ENCODE measurements at regions not wholly inside any gene's neighbourhood (a gene's known extent, or its start where the extent isn't known, plus 50 kb on each side); places are given as distances from the start of the nearest gene placed in this dataset.

DNA sequence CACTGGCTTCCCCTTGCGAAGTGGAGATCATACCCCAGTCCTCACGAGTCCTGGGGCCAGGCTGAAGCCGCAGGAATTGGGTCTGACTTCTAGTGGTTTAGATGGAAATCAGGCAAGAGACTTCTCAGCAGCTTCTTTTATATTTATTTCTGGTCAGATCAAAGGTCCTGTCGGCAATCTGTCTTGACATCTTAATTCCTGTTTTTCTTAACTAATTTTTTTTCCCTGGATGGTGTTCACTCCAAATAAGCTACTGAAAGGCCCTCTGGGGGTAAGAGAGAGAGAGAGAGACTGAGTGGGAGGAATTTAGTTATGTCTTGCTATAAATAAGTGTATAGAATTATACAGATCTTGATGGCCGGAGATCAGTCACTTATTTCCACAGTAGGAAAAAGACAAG is 698.7 kb upstream of the TBX3 start:
- no peaks in the 10 kb centered on the region for H3K36me3 ChIP-seq (ENCODE audit: control insufficient read depth in 2 of 2, extremely low read depth in 1 of 2, insufficient read depth in 2 of 2, low read length in 2 of 2)
- intact Hi-C loops (cut with micrococcal nuclease): no loop called here
- H3K4me3 ChIP-seq (replicated peaks in 1 of 3; ENCODE audit: insufficient read depth in 1 of 3, low read depth in 1 of 3, low read length in 3 of 3): no peak overlapping the region
- ChIA-PET CTCF (no interaction called here), POLR2A (no interaction called here)
- no peak overlapping the region for H2AFZ ChIP-seq (ENCODE audit: low read depth, low read length)
- BruUV-seq (replicated peaks): no TSS peak
- H3K79me2 ChIP-seq (ENCODE audit: control insufficient read depth, insufficient read depth, low read length): no peaks in the 10 kb centered on the region
- no peak overlapping the region for H3K4me2 ChIP-seq (ENCODE audit: insufficient read depth, low read length)
- TF ChIP-seq MYC (IDR thresholded peaks at IDR 0.05; ENCODE audit: low read depth, low read length) (no peak), GATA2 (IDR thresholded peaks at IDR 0.05; ENCODE audit: insufficient read depth, insufficient read length, low read depth, low read length) (no peak), POLR2AphosphoS5 (IDR thresholded peaks at IDR 0.05; ENCODE audit: insufficient read depth, low read depth, low read length) (no peak), FOS (IDR thresholded peaks at IDR 0.05; ENCODE audit: borderline replicate concordance, insufficient read depth, low read length) (no peak), POLR2A (IDR thresholded peaks at IDR 0.05; ENCODE audit: low read depth, low read length) (no peak), JUN (IDR thresholded peaks at IDR 0.05; ENCODE audit: borderline replicate concordance, insufficient read depth, insufficient read length, low read depth) (no peak), EZH2 (IDR thresholded peaks at IDR 0.05; ENCODE audit: borderline replicate concordance, low read depth, low read length, severe bottlenecking) (no peak)
- TF ChIP-seq, protein P1, sequence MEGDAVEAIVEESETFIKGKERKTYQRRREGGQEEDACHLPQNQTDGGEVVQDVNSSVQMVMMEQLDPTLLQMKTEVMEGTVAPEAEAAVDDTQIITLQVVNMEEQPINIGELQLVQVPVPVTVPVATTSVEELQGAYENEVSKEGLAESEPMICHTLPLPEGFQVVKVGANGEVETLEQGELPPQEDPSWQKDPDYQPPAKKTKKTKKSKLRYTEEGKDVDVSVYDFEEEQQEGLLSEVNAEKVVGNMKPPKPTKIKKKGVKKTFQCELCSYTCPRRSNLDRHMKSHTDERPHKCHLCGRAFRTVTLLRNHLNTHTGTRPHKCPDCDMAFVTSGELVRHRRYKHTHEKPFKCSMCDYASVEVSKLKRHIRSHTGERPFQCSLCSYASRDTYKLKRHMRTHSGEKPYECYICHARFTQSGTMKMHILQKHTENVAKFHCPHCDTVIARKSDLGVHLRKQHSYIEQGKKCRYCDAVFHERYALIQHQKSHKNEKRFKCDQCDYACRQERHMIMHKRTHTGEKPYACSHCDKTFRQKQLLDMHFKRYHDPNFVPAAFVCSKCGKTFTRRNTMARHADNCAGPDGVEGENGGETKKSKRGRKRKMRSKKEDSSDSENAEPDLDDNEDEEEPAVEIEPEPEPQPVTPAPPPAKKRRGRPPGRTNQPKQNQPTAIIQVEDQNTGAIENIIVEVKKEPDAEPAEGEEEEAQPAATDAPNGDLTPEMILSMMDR (IDR thresholded peaks at IDR 0.05; ENCODE audit: extremely low read depth in 1 of 2, insufficient read depth in 1 of 2, low read depth in 1 of 2, low read length in 2 of 2): no peak
- TF ChIP-seq, protein P2, sequence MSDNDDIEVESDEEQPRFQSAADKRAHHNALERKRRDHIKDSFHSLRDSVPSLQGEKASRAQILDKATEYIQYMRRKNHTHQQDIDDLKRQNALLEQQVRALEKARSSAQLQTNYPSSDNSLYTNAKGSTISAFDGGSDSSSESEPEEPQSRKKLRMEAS (IDR thresholded peaks at IDR 0.05; ENCODE audit: insufficient read depth, insufficient read length): no peak
- no peaks in the 10 kb centered on the region for H4K20me1 ChIP-seq (replicated peaks; ENCODE audit: control insufficient read depth, extremely low read depth, insufficient read depth, low read length)
- DNase-seq (ENCODE audit: low read depth, low spot score): no peak
- H3K9ac ChIP-seq (replicated peaks; ENCODE audit: extremely low read depth, insufficient read depth, low read length): no peak overlapping the region
- H3K9me3 ChIP-seq (replicated peaks; ENCODE audit: control insufficient read depth, insufficient read depth, low read length): no peaks in the 10 kb centered on the region
- H3K27me3 ChIP-seq (ENCODE audit: control insufficient read depth in 2 of 2, insufficient read depth in 2 of 2, low read length in 2 of 2): no peaks in the 10 kb centered on the region
- H3K27ac ChIP-seq (ENCODE audit: insufficient read depth, low read depth, low read length): no peak overlapping the region
- H3K4me1 ChIP-seq (ENCODE audit: control insufficient read depth, extremely low read depth, insufficient read depth, low read length): no peaks in the 10 kb centered on the region
- H3K9me1 ChIP-seq (replicated peaks; ENCODE audit: control insufficient read depth, extremely low read depth, insufficient read depth, low read length): no peaks in the 10 kb centered on the region
- dilution Hi-C loops (cut with MboI; ENCODE audit: extremely low pct_ligation_motif_present, low sequenced_read_pairs): no loop called here
- FAIRE-seq: no peak

All from endothelial cell of umbilical vein (primary cell).